Hepatocyte (in vitro differentiated cells): ENCODE measurements at regions not wholly inside any gene's neighbourhood (a gene's known extent, or its start where the extent isn't known, plus 50 kb on each side); places are given as distances from the start of the nearest gene placed in this dataset.

Source experiments
- CTCF ChIP-seq: fragments of 200-600 bp; sonication (generic); IDR thresholded peaks from 2 replicates; pipeline ENCODE4 v1.5.1; 2016; ENCODE audit warnings: antibody characterized with exemption, mild to moderate bottlenecking; ENCODE audit not compliant: poor library complexity
- EZH2phosphoT487 ChIP-seq: fragments of 200-600 bp; sonication (generic); IDR thresholded peaks from one replicate; pipeline ENCODE4 v1.6.1; 2018; ENCODE audit warnings: antibody characterized with exemption, mild to moderate bottlenecking, low read depth, moderate library complexity; ENCODE audit not compliant: unreplicated experiment, severe bottlenecking

GRCh38 chr6:167565884-167566599, 241.2 kb downstream of the TTLL2 start:
- TF ChIP-seq CTCF (no peak), EZH2phosphoT487 (no peak)
